ENCODE measurements at regions not wholly inside any gene's neighbourhood (a gene's known extent, or its start where the extent isn't known, plus 50 kb on each side); places are given as distances from the start of the nearest gene placed in this dataset.
A peak's percentile ranks its signal among the peaks of the same experiment; 100 is the strongest.

GRCh38 chr6:118715376-118715775 lies 64.0 kb upstream of the CEP85L start:
- peaks cover 10% of the 10 kb centered on the region for H3K4me1 Mint-ChIP-seq (ENCODE audit: low read depth, unreplicated experiment)
- no peaks in the 10 kb centered on the region for H3K9me3 Mint-ChIP-seq (ENCODE audit: unreplicated experiment)
- DNase-seq, result no peak
- no peak overlapping the region for H3K4me3 Mint-ChIP-seq (ENCODE audit: unreplicated experiment)
- H3K27me3 Mint-ChIP-seq (ENCODE audit: unreplicated experiment), result peaks cover 5% of the 10 kb centered on the region
- TF ChIP-seq, protein P1, sequence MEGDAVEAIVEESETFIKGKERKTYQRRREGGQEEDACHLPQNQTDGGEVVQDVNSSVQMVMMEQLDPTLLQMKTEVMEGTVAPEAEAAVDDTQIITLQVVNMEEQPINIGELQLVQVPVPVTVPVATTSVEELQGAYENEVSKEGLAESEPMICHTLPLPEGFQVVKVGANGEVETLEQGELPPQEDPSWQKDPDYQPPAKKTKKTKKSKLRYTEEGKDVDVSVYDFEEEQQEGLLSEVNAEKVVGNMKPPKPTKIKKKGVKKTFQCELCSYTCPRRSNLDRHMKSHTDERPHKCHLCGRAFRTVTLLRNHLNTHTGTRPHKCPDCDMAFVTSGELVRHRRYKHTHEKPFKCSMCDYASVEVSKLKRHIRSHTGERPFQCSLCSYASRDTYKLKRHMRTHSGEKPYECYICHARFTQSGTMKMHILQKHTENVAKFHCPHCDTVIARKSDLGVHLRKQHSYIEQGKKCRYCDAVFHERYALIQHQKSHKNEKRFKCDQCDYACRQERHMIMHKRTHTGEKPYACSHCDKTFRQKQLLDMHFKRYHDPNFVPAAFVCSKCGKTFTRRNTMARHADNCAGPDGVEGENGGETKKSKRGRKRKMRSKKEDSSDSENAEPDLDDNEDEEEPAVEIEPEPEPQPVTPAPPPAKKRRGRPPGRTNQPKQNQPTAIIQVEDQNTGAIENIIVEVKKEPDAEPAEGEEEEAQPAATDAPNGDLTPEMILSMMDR (IDR thresholded peaks at IDR 0.05; ENCODE audit: partially characterized antibody, unreplicated experiment), result no peak
- H3K36me3 Mint-ChIP-seq (ENCODE audit: unreplicated experiment), result peaks cover 5% of the 10 kb centered on the region
- H3K27ac Mint-ChIP-seq (ENCODE audit: unreplicated experiment), result no peak overlapping the region

GRCh38 chr6:118714756-118715155 lies 63.4 kb upstream of the CEP85L start:
- no peak overlapping the region for H3K4me3 Mint-ChIP-seq (ENCODE audit: unreplicated experiment)
- peaks cover 15% of the 10 kb centered on the region for H3K4me1 Mint-ChIP-seq (ENCODE audit: low read depth, unreplicated experiment)
- no peak overlapping the region for H3K27ac Mint-ChIP-seq (ENCODE audit: unreplicated experiment)
- H3K36me3 Mint-ChIP-seq (ENCODE audit: unreplicated experiment), result peaks cover 5% of the 10 kb centered on the region
- no peak for DNase-seq
- H3K27me3 Mint-ChIP-seq (ENCODE audit: unreplicated experiment), result peaks cover 5% of the 10 kb centered on the region
- no peaks in the 10 kb centered on the region for H3K9me3 Mint-ChIP-seq (ENCODE audit: unreplicated experiment)
- TF ChIP-seq, protein P1 (IDR thresholded peaks at IDR 0.05; ENCODE audit: partially characterized antibody, unreplicated experiment), result no peak

DNA sequence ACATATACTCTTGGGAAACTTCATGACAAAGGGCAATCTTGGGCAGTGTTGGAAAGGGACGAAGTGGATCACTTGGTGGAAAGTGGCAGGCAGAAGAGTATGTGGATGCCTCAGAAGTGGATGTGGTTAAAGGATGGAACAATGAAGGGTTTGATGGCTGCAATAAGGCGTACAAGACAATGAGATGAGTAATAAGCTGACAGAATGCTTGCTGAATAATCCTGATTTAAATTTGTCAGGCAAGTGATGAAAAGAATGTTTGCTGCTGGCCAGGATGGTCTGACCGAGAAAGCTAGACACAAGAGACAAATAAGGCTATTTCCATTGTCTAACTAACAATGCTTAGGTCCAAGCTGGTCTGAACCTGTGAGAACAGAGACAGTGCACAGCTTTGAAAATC lies 61.6 kb upstream of the CEP85L start:
- peaks cover 6% of the 10 kb centered on the region for H3K9me3 Mint-ChIP-seq (ENCODE audit: unreplicated experiment)
- H3K36me3 Mint-ChIP-seq (ENCODE audit: unreplicated experiment), result peaks cover 5% of the 10 kb centered on the region
- H3K4me3 Mint-ChIP-seq (ENCODE audit: unreplicated experiment), result no peak overlapping the region

DNA sequence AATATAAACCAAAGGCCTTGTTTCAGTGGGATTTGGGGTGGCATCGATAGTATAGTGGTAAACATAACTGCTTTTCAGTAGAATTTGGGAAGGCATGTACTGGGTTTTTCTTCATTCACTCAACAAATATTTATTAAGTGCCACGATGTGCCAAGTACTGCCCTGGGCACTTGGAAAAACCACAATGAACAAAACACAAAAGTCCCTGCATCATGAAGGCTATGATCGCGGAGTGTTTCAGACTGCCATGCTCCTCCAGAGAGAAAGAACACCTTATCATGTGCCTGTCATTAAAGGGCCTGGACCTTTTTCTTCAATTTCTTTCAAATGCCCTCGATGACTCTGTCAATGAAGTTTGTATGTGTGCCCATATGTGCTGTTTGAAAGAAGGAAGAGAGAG lies 59.2 kb upstream of the CEP85L start:
- H3K4me3 Mint-ChIP-seq (ENCODE audit: unreplicated experiment), result no peak overlapping the region
- TF ChIP-seq, protein P1 (IDR thresholded peaks at IDR 0.05; ENCODE audit: partially characterized antibody, unreplicated experiment), result no peak
- H3K27ac Mint-ChIP-seq (ENCODE audit: unreplicated experiment), result no peak overlapping the region
- peaks cover 6% of the 10 kb centered on the region for H3K9me3 Mint-ChIP-seq (ENCODE audit: unreplicated experiment)
- peaks cover 5% of the 10 kb centered on the region for H3K36me3 Mint-ChIP-seq (ENCODE audit: unreplicated experiment)
- peaks cover 29% of the 10 kb centered on the region for H3K4me1 Mint-ChIP-seq (ENCODE audit: low read depth, unreplicated experiment)
- DNase-seq, result no peak
- H3K27me3 Mint-ChIP-seq (ENCODE audit: unreplicated experiment), result peaks cover 5% of the 10 kb centered on the region

More for the DNA sequence above, 61.6 kb upstream of the CEP85L start:
- DNase-seq, result no peak
- Mint-ChIP-seq H3K4me1 (ENCODE audit: low read depth, unreplicated experiment) (peaks cover 21% of the 10 kb centered on the region), H3K27me3 (ENCODE audit: unreplicated experiment) (peaks cover 5% of the 10 kb centered on the region), H3K27ac (ENCODE audit: unreplicated experiment) (no peak overlapping the region)
- TF ChIP-seq, protein P1 (IDR thresholded peaks at IDR 0.05; ENCODE audit: partially characterized antibody, unreplicated experiment), result no peak

- Mint-ChIP-seq H3K9me3 (ENCODE audit: unreplicated experiment) (peaks cover 6% of the 10 kb centered on the region), H3K27me3 (ENCODE audit: unreplicated experiment) (peaks cover 5% of the 10 kb centered on the region), H3K36me3 (ENCODE audit: unreplicated experiment) (peaks cover 5% of the 10 kb centered on the region), H3K4me1 (ENCODE audit: low read depth, unreplicated experiment) (peaks cover 36% of the 10 kb centered on the region), H3K27ac (ENCODE audit: unreplicated experiment) (peak overlapping the region; percentile 95), H3K4me3 (ENCODE audit: unreplicated experiment) (peak overlapping the region; percentile 47)
- DNase-seq, result no peak
- TF ChIP-seq, protein P1 (IDR thresholded peaks at IDR 0.05; ENCODE audit: partially characterized antibody, unreplicated experiment), result no peak
These were observed 58.5 kb upstream of the CEP85L start for GRCh38 chr6:118709859-118710350.
